ENCODE measurements at regions not wholly inside any gene's neighbourhood (a gene's known extent, or its start where the extent isn't known, plus 50 kb on each side); places are given as distances from the start of the nearest gene placed in this dataset.
"Not testable (repeated sequence)": the region's sequence is repeated elsewhere in the genome, so short reads cannot be mapped to it uniquely, and the experiment has no call there.

DNA sequence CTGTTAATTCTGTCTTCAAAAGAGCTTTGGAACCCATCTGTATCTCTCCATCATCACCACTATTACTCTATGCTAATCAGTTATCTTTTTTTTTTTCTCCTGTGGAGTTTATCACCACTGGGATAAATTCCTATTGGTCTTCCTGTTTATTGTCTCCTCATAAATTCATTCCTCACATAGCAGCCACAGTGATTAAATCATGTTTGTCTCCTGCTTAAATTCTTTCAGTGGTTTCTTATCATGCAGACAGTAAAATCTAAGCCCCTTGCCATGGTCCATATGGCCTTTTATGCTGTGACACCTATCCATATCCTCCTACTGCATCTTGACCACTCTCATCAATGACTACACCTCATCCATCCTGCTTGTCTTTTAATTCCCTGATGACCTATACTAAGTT lies 239.8 kb upstream of the ZEB2 start:
- no peaks in the 10 kb centered on the region for H3K36me3 ChIP-seq
- no peak overlapping the region for H3K9ac ChIP-seq
- H4K20me1 ChIP-seq = no peaks in the 10 kb centered on the region
- no peak overlapping the region for H3K27ac ChIP-seq
- no peaks in the 10 kb centered on the region for H3K4me1 ChIP-seq
- peaks cover 0 to 4% (median 0%) of the 10 kb centered on the region in 11 experiments; a peak in 1 of 22 replicates for H3K27me3 ChIP-seq
- H3K9me3 ChIP-seq (replicated peaks in 1 of 11) = peaks cover 4 to 26% (median 15%) of the 10 kb centered on the region in 11 experiments; a peak in 12 of 22 replicates
- TF ChIP-seq Cebpa-rat (IDR thresholded peaks at IDR 0.05) = no peak
- H3K4me2 ChIP-seq = no peak overlapping the region
- H3K4me3 ChIP-seq = no peak overlapping the region

DNA sequence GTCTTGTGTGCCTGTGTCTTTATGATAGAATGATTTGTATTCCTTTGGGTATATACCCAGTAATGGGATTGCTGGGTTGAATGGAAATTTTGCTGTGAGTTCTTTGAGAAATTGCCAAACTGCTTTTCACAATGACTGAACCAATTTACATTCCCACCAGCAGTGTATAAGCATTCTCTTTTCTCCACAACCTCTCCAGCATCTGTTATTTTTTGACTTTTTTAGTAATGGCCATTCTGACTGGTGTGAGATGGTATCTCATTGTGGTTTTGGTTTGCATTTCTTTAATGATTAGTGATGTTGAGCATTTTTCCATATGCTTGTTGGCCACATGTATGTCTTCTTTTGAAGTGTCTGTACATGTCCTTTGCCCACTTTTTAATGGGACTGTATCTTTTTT lies 238.3 kb upstream of the ZEB2 start:
- H3K9ac ChIP-seq, H3K4me1 ChIP-seq, H3K4me2 ChIP-seq, H3K36me3 ChIP-seq, H4K20me1 ChIP-seq, H3K4me3 ChIP-seq, H3K27me3 ChIP-seq, H3K27ac ChIP-seq: not testable (repeated sequence)
- peaks cover 4 to 26% (median 15%) of the 10 kb centered on the region in 11 experiments; a peak in 12 of 22 replicates for H3K9me3 ChIP-seq (replicated peaks in 1 of 11)

DNA sequence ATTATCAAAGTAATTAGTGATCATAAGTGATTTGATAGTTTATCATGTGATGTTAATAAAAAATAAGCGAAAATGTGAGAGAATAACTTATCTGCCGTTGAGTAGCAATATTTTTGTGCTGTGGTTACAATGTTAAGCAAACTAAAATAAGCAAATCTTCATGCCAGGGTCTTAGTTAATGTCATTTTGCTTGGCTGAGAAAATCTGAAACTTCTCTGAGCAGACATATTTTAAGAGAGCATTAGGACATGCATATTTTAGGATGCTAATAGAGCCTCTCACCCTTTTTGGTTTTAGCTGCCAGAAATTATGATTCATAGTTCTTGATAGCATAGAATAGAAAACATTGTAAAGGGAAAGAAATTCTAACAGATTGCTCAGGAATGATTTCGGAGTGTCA lies 233.5 kb upstream of the ZEB2 start:
- Histone ChIP-seq H3K27me3 (no peaks in the 10 kb centered on the region), H4K20me1 (no peaks in the 10 kb centered on the region), H3K4me2 (no peak overlapping the region), H3K9me3 (replicated peaks in 1 of 11) (peaks cover 19 to 47% (median 31%) of the 10 kb centered on the region in 11 experiments), H3K4me1 (no peaks in the 10 kb centered on the region), H3K27ac (no peak overlapping the region), H3K36me3 (peaks cover 0 to 3% (median 0%) of the 10 kb centered on the region in 11 experiments; a peak in 3 of 22 replicates), H3K4me3 (no peak overlapping the region), H3K9ac (no peak overlapping the region)
- no peak for TF ChIP-seq Cebpa-rat (IDR thresholded peaks at IDR 0.05)

DNA sequence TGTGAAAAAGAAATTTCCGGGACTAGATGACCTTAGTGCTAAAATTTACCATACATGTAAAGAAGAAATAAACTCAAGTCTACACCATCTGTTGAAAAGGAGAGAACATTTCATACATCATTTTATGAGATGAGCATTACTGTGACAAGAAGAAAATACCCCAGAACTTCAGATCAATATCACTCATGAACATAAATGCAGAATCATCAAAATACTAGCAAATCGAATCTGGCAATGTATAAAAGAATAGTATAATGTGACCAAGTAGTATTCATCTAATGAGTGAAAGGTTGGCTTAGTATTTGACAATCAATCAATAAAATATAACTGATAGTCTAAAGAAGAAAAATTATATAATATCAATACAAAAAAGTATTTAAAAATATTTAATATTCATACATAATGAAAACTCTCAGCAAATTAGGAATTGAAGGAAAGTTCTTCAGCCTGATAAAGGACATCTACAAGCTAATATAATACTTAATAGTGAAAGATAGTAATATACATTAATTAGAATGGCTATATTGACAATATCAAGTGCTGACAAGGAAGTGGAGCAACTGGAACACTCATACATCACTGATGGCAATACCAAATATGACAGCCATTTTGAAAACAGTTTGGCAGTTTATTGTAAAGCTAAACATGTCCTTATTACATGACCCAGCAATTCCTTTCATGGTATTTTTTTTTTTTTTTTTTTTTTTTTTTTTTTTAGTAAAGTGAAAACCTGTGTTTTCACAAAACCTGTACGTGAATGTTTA lies 231.4 kb upstream of the ZEB2 start:
- no peak overlapping the region for H3K4me3 ChIP-seq

DNA sequence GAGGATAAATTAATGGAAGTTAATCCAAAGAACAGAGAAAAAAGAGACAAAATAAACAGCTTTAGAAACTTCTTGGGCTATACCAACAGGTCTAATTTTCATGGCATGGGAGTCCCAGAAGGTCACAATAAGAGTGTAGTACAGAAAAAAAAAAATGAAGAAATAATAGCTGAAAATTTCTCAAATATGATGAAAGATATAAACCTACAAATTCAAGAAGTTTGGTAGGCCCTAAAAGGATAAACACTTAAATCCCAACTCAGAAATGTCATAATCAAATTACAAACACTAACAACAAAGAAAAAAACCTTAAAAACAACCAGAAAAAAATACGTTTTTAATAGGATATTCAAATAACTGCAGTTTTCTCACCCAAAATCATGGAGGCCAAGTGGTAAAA lies 229.3 kb upstream of the ZEB2 start:
- Histone ChIP-seq H3K4me2 (no peak overlapping the region), H3K4me3 (no peak overlapping the region), H3K27ac (no peak overlapping the region), H3K36me3 (peaks cover 0 to 9% (median 0%) of the 10 kb centered on the region in 11 experiments; a peak in 6 of 22 replicates), H3K9ac (no peak overlapping the region), H4K20me1 (no peaks in the 10 kb centered on the region), H3K4me1 (no peaks in the 10 kb centered on the region), H3K27me3 (no peaks in the 10 kb centered on the region), H3K9me3 (replicated peaks in 1 of 11) (peaks cover 54 to 79% (median 70%) of the 10 kb centered on the region in 11 experiments)
- TF ChIP-seq Cebpa-rat (IDR thresholded peaks at IDR 0.05) = no peak

More for the DNA sequence above, 231.4 kb upstream of the ZEB2 start:
- H3K27ac ChIP-seq = no peak overlapping the region
- no peak overlapping the region for H3K9ac ChIP-seq
- H3K4me2 ChIP-seq = no peak overlapping the region
- TF ChIP-seq Cebpa-rat (IDR thresholded peaks at IDR 0.05) = no peak
- H3K9me3 ChIP-seq (replicated peaks in 1 of 11) = peaks cover 32 to 58% (median 48%) of the 10 kb centered on the region in 11 experiments
- H4K20me1 ChIP-seq = no peaks in the 10 kb centered on the region
- H3K4me1 ChIP-seq = no peaks in the 10 kb centered on the region
- peaks cover 0 to 9% (median 0%) of the 10 kb centered on the region in 11 experiments; a peak in 4 of 22 replicates for H3K36me3 ChIP-seq
- no peaks in the 10 kb centered on the region for H3K27me3 ChIP-seq

DNA sequence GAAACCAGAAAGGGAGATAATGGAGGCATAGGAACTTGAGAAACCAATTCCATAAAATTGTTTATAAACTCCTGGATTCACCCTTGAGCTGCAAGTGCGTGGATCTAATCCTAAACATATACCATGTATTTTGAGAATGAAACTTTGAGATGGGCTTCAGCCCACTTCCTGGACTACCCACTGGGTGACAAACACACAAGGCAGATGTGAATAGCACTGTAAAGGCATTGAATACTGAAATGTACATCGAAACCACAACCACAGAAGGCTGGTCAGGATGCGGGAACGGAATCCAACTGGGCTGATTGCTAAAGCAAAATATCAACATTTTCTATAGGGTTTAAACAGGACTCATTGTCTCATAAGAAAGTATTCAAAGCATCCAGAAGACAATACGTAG lies 228.5 kb upstream of the ZEB2 start:
- Histone ChIP-seq H3K4me2 (no peak overlapping the region), H4K20me1 (no peaks in the 10 kb centered on the region), H3K36me3 (peaks cover 0 to 9% (median 0%) of the 10 kb centered on the region in 11 experiments; a peak in 6 of 22 replicates), H3K9me3 (replicated peaks in 1 of 11) (peaks cover 55 to 86% (median 73%) of the 10 kb centered on the region in 11 experiments), H3K27me3 (no peaks in the 10 kb centered on the region), H3K27ac (no peak overlapping the region), H3K4me3 (peak overlapping the region in 1 of 10 experiments; percentile 19; a peak in 1 of 20 replicates), H3K4me1 (no peaks in the 10 kb centered on the region), H3K9ac (no peak overlapping the region)
- no peak for TF ChIP-seq Cebpa-rat (IDR thresholded peaks at IDR 0.05)

DNA sequence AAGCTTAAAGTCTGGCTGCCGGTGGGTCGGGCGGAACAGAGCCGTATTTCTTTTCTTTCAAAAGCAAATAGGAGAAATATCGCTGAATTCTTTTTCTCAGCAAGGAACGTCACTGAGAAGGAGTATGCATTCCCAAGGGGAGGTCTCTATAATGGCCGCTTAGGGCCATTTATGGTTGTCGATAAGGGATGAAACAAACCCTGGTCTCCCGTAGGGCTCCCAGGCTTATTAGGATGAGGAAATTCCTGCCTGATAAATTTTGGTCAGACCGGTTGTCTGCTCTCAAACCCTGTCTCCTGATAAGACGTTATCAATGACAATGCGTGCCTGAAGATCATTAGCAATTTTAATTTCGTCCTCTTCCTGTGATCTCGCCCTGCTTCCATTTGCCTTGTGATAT lies 227.7 kb upstream of the ZEB2 start:
- no peak for TF ChIP-seq Cebpa-rat (IDR thresholded peaks at IDR 0.05)
- Histone ChIP-seq H3K4me3 (peak overlapping the region in 1 of 10 experiments; percentile 14; a peak in 1 of 20 replicates), H3K4me1 (no peaks in the 10 kb centered on the region), H3K36me3 (peaks cover 0 to 9% (median 0%) of the 10 kb centered on the region in 11 experiments; a peak in 6 of 22 replicates), H3K9ac (no peak overlapping the region), H3K4me2 (no peak overlapping the region), H4K20me1 (no peaks in the 10 kb centered on the region), H3K9me3 (replicated peaks in 1 of 11) (peaks cover 59 to 92% (median 78%) of the 10 kb centered on the region in 11 experiments), H3K27ac (no peak overlapping the region), H3K27me3 (no peaks in the 10 kb centered on the region)

DNA sequence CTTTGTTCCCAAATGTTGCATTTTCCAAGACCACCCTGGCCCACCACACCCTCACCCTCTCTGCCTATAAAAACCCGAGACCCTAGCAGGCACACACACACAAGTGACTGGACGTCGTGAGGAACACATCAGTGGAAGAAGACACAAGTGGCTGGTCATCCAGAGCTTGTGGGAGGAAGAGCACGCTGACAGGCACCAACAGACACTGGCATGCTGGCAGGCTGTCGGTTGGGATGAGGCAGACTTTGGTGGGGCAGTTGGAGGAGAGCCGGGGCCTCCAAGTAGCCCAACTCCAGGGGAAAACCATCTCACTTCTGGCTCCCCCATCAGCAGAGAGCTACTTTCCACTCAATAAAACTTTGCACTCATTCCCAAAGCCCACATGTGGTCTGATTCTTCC lies 225.5 kb upstream of the ZEB2 start:
- Histone ChIP-seq H3K4me2 (no peak overlapping the region), H3K27me3 (no peaks in the 10 kb centered on the region), H3K36me3 (peaks cover 0 to 9% (median 0%) of the 10 kb centered on the region in 11 experiments; a peak in 6 of 22 replicates), H4K20me1 (no peaks in the 10 kb centered on the region), H3K27ac (no peak overlapping the region), H3K4me3 (no peak overlapping the region), H3K9me3 (replicated peaks in 1 of 11) (peaks cover 74 to 92% (median 84%) of the 10 kb centered on the region in 11 experiments), H3K9ac (no peak overlapping the region), H3K4me1 (no peaks in the 10 kb centered on the region)
- TF ChIP-seq Cebpa-rat (IDR thresholded peaks at IDR 0.05) = no peak

DNA sequence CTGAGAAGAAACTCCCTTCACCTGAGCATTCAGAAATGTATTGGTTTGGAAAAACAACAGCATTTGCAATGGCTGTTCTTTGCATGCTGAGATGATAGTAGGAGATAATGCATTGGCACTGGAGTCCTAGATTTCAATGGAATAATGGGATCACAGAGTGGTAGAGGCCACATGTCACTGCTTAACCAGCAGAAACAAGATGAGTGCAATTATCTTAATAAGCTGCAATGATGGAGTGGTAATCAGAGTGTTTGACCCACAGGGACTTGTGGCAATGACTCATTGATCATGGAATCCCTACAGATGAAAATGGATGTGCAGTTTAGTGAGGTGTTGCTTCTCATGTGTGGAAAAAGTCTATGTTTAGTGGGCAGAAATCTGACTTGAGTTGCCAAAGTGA lies 218.8 kb upstream of the ZEB2 start:
- Histone ChIP-seq H3K9me3 (replicated peaks in 1 of 11) (peaks cover 31 to 55% (median 44%) of the 10 kb centered on the region in 11 experiments), H3K4me1 (no peaks in the 10 kb centered on the region), H3K36me3 (no peaks in the 10 kb centered on the region), H3K4me2 (no peak overlapping the region), H3K4me3 (no peak overlapping the region), H3K27me3 (no peaks in the 10 kb centered on the region), H3K9ac (no peak overlapping the region), H3K27ac (no peak overlapping the region), H4K20me1 (no peaks in the 10 kb centered on the region)
- no peak for TF ChIP-seq Cebpa-rat (IDR thresholded peaks at IDR 0.05)

DNA sequence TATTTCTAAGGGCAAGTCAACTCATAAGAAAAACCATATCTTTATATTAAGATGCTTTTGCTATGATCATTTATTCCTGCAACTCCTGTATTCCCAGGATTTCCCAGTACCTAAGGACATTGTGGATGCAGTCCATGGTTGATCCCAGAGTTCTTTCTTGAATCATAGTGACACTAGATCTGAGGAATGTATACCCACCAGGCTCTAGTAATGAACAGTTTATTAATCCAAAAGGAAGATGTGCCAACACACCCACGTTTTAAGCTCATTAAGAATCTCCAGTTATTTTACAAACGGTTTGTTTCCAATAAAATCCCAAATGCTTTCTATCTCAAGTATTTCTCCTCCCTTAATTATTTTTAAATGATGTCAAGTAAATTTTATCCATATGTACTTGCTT lies 210.8 kb upstream of the ZEB2 start:
- no peaks in the 10 kb centered on the region for H3K36me3 ChIP-seq
- H3K27me3 ChIP-seq = no peaks in the 10 kb centered on the region
- H3K4me3 ChIP-seq = no peak overlapping the region
- H3K4me2 ChIP-seq = no peak overlapping the region
- TF ChIP-seq Cebpa-rat (IDR thresholded peaks at IDR 0.05) = no peak
- H4K20me1 ChIP-seq = no peaks in the 10 kb centered on the region
- peaks cover 11 to 14% (median 13%) of the 10 kb centered on the region in 11 experiments for H3K9me3 ChIP-seq (replicated peaks in 1 of 11)
- H3K9ac ChIP-seq = no peak overlapping the region
- H3K27ac ChIP-seq = no peak overlapping the region
- no peaks in the 10 kb centered on the region for H3K4me1 ChIP-seq

DNA sequence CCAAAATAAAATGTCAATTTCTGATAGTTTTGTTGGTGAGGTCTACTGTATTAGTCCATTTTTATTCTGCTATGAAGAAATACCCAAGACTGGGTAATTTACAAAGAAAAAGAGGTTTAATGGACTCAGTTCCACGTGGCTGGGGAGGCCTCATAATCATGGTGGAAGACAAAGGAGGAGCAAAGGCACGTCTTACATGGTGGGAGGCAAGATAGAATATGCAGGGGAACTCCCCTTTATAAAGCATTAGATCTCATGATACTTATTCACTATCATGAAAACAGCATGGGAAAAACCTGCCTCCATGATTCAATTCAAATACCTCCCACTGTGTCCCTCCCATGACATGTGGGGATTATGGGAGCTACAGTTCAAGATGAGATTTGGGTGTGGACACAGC lies 204.5 kb upstream of the ZEB2 start:
- not testable (repeated sequence) for H4K20me1 ChIP-seq; H3K4me1 ChIP-seq; H3K27me3 ChIP-seq; H3K4me3 ChIP-seq; H3K4me2 ChIP-seq; H3K36me3 ChIP-seq; H3K27ac ChIP-seq; H3K9ac ChIP-seq; H3K9me3 ChIP-seq (replicated peaks in 1 of 11)
